A549 (cell line): ENCODE measurements at regions not wholly inside any gene's neighbourhood (a gene's known extent, or its start where the extent isn't known, plus 50 kb on each side); places are given as distances from the start of the nearest gene placed in this dataset.

ENCODE experiments used
- BHLHE40 ChIP-seq: IDR thresholded peaks from 2 replicates; pipeline ENCODE4 v1.6.1; 2012; ENCODE audit warnings: low read depth, low read length, inconsistent platforms
- CHD4 ChIP-seq: fragments of 200-600 bp; sonication (generic); IDR thresholded peaks from 2 replicates; pipeline ENCODE4 v1.6.1; 2016; ENCODE audit warnings: antibody characterized with exemption, mild to moderate bottlenecking, borderline replicate concordance
- CTCF ChIP-seq: fragments of >200 bp; sonication (Bioruptor Twin); formaldehyde crosslinking; IDR thresholded peaks from 3 replicates; pipeline ENCODE4 v1.5.1; 2016
- MYC ChIP-seq: IDR thresholded peaks from 2 replicates; pipeline ENCODE4 v1.6.1; 2012; ENCODE audit warnings: mild to moderate bottlenecking, inconsistent platforms, low read length, improper control_type of control experiment, borderline replicate concordance
- NR3C1 ChIP-seq: fragments of >200 bp; sonication (Bioruptor Twin); formaldehyde crosslinking; IDR thresholded peaks from 3 replicates; pipeline ENCODE4 v1.6.1; 2017
- POLR2A ChIP-seq: IDR thresholded peaks from 2 replicates; pipeline ENCODE4 v1.6.1; 2012; ENCODE audit warnings: mild to moderate bottlenecking, low read length
- RAD21 ChIP-seq, 2 experiments: fragments of >200 bp in 1 of 2; sonication (Bioruptor Twin) in 1 of 2; formaldehyde crosslinking in 1 of 2; IDR thresholded peaks in 1 of 2; conservative IDR thresholded peaks in 1 of 2; 2 replicates in 1 of 2; 3 replicates in 1 of 2; pipeline ENCODE4 v1.6.1; 2012 to 2018; ENCODE audit warnings: inconsistent platforms in 1 of 2
- RFX5 ChIP-seq: fragments of 450-650 bp; IDR thresholded peaks from 2 replicates; pipeline ENCODE4 v1.7.1; 2014; ENCODE audit warnings: antibody characterized with exemption, mild to moderate bottlenecking, moderate library complexity
- SREBF2 ChIP-seq: fragments of 450-650 bp; IDR thresholded peaks from 2 replicates; pipeline ENCODE4 v1.6.1; 2014; ENCODE audit warnings: mild to moderate bottlenecking, moderate library complexity
- ZFP36 ChIP-seq: fragments of 450-650 bp; IDR thresholded peaks from 2 replicates; pipeline ENCODE4 v1.6.1; 2014; ENCODE audit warnings: borderline replicate concordance; ENCODE audit not compliant: partially characterized antibody

GRCh38 chr9:134589748-134590147, 51.9 kb upstream of the COL5A1 start:
- TF ChIP-seq MYC (no peak), POLR2A (no peak), CTCF (no peak), NR3C1 (no peak), CHD4 (no peak), ZFP36 (no peak), BHLHE40 (no peak), SREBF2 (no peak), RAD21 (conservative IDR thresholded peaks at IDR 0.05 in 1 of 2, IDR thresholded peaks at IDR 0.05 in 1 of 2) (no peak), RFX5 (no peak)
